ENCODE measurements at regions not wholly inside any gene's neighbourhood (a gene's known extent, or its start where the extent isn't known, plus 50 kb on each side); places are given as distances from the start of the nearest gene placed in this dataset.
A peak's percentile ranks its signal among the peaks of the same experiment; 100 is the strongest.

- peak in 1 of 4 donors; percentile 5 for DNase-seq
- H3K4me3 ChIP-seq = no peak overlapping the region
- no peaks in the 10 kb centered on the region for H3K27me3 ChIP-seq
- no peaks in the 10 kb centered on the region for H3K9me3 ChIP-seq
- intact Hi-C loops (cut with DNase I) = no loop called here
- no peak for ATAC-seq
- no peaks in the 10 kb centered on the region for H3K36me3 ChIP-seq
- no peaks in the 10 kb centered on the region for H3K4me1 ChIP-seq
- no peak overlapping the region for H3K27ac ChIP-seq
- no peak for TF ChIP-seq CTCF (IDR thresholded peaks at IDR 0.05)
Measured at GRCh38 chr6:94089941-94090340, 670.6 kb upstream of the EPHA7 start.

- intact Hi-C loops (cut with DNase I) = no loop called here
- Histone ChIP-seq H3K27me3 (no peaks in the 10 kb centered on the region), H3K4me1 (no peaks in the 10 kb centered on the region), H3K27ac (no peak overlapping the region), H3K36me3 (no peaks in the 10 kb centered on the region), H3K9me3 (no peaks in the 10 kb centered on the region), H3K4me3 (no peak overlapping the region)
- DNase-seq (no peak), ATAC-seq (no peak)
- no peak for TF ChIP-seq CTCF (IDR thresholded peaks at IDR 0.05)
Measured at GRCh38 chr6:94088870-94089269, 669.5 kb upstream of the EPHA7 start.

- intact Hi-C loops (cut with DNase I) = no loop called here
Measured at GRCh38 chr6:94074764-94075163, 655.4 kb upstream of the EPHA7 start.

GRCh38 chr6:94071835-94072234, 652.5 kb upstream of the EPHA7 start:
- Histone ChIP-seq H3K9me3 (no peaks in the 10 kb centered on the region), H3K36me3 (no peaks in the 10 kb centered on the region), H3K4me1 (no peaks in the 10 kb centered on the region), H3K27ac (no peak overlapping the region), H3K27me3 (no peaks in the 10 kb centered on the region), H3K4me3 (no peak overlapping the region)
- no peak for DNase-seq
- no peak for TF ChIP-seq CTCF (IDR thresholded peaks at IDR 0.05)
- intact Hi-C loops (cut with DNase I) = no loop called here
- no peak for ATAC-seq

More at GRCh38 chr6:94074764-94075163, 655.4 kb upstream of the EPHA7 start:
- no peaks in the 10 kb centered on the region for H3K9me3 ChIP-seq
- no peak overlapping the region for H3K27ac ChIP-seq
- no peaks in the 10 kb centered on the region for H3K27me3 ChIP-seq
- no peak for DNase-seq
- no peaks in the 10 kb centered on the region for H3K4me1 ChIP-seq
- no peak for TF ChIP-seq CTCF (IDR thresholded peaks at IDR 0.05)
- H3K36me3 ChIP-seq = no peaks in the 10 kb centered on the region
- H3K4me3 ChIP-seq = no peak overlapping the region
- no peak for ATAC-seq

- no peak overlapping the region for H3K27ac ChIP-seq
- H3K9me3 ChIP-seq = no peaks in the 10 kb centered on the region
- no peak overlapping the region for H3K4me3 ChIP-seq
- no peaks in the 10 kb centered on the region for H3K4me1 ChIP-seq
- no peaks in the 10 kb centered on the region for H3K36me3 ChIP-seq
- ATAC-seq (no peak), DNase-seq (no peak)
- intact Hi-C loops (cut with DNase I) = no loop called here
- TF ChIP-seq CTCF (IDR thresholded peaks at IDR 0.05) = no peak
- no peaks in the 10 kb centered on the region for H3K27me3 ChIP-seq
Measured at GRCh38 chr6:94065707-94066337, 646.5 kb upstream of the EPHA7 start.
